NCI-H2227 (cell line): ENCODE measurements at regions not wholly inside any gene's neighbourhood (a gene's known extent, or its start where the extent isn't known, plus 50 kb on each side); places are given as distances from the start of the nearest gene placed in this dataset.
"Not testable (repeated sequence)": the region's sequence is repeated elsewhere in the genome, so short reads cannot be mapped to it uniquely, and the experiment has no call there.

Experiments used
- DNase-seq: peaks from one replicate; lab custom pipeline; 2025; ENCODE audit not compliant: unreplicated experiment; lab: John Stamatoyannopoulos, UW

DNA sequence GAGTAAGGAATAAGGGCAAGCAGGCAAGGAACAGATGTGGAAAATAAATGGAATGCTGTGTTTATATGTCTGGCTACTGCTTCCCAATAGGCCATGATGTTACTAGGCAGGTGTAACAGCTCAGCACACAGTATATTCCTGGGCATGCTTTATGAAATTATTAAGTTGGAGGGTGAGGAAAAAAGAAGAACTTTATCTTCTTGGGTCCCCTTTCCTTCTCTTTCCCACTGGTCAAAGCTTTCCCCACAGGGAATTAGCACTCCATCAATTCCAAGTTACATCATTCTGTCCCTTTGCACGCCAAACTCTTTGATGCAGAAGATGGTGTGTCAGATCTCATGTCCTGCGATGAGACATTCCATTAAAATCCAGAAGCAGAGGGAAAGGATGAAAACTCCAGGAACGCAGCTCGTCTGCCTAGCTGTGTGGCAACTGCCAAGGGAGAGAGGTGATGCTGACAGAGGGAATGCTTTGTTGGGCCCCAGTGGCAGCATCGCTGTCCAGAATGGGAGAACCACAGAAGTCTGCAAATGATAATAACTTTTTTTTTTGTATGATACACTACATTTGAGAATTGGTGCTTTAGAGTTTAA lies 447.3 kb upstream of the ARRDC3 start:
- DNase-seq: no peak

DNA sequence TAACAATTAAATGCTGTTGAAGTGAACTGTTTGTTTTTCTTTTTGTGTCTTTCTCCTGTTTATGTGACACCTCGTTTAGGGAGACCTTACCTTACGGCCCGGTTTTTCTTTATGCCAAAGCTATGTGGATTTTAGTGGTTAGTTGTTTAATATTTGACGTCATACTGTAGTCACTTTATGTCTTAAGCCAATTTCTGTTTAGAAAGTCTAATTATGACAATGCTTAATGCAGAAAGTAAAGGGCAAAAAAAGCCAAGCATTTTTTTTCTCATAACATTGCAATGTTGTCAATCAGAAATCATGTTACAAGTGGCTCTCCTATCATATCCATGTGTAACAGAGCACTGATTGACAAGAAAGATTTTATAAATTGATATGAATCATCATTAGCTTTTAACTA lies 442.5 kb upstream of the ARRDC3 start:
- no peak for DNase-seq

DNA sequence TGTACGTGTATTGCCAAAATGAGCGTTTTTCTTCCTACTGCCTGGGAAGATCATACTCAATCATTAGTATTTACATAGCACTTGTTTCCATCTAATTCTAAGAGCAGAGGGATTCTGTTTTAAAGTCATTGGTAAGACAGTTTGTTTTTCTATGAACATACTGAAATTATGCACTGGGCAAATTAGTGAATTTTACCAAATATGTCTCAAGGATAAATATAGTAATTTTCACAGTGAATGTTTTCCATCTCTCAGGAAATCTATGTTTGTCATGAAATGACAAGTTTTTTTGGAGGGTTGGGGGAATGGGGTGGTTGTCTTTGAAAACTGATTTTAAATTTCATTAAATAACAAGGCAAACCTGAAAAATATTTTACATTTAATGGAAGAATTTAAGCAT lies 441.3 kb upstream of the ARRDC3 start:
- no peak for DNase-seq

DNA sequence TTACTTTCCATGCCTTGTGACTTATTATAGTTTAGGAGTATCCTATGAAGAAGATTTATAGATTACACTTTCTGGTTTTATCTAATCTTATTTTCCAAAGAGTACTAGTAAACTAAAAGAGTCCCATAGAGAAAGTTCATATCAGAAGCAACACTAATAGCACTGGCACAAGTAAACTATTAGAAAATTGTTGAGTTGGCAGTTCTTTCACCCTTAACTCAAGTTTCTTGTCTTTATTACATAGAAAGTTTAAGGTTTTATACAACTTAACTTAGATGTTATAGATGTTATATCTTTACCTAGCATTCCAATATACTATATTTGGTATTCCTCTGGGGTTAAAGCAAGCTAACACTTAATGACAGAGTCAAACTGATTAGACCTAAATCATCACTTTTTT lies 437.8 kb upstream of the ARRDC3 start:
- no peak for DNase-seq

DNA sequence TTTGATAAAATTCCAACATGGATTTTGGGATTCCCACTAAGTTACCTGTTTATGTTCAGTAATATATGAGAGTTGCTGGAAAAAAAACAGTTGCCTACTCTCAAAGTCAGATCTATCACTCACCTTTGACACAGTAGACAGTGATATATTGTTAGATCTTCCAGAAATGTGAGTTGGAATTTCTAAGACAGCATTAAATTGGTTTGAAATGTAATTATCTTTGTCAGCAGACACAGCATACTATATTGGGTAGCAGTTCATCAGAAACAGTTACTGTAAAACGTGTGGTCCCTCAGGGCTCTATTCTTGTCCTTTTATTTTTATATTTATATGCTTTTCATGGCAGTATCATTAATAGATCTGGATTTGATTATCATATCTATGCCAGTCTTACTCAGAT lies 433.6 kb upstream of the ARRDC3 start:
- DNase-seq: no peak

DNA sequence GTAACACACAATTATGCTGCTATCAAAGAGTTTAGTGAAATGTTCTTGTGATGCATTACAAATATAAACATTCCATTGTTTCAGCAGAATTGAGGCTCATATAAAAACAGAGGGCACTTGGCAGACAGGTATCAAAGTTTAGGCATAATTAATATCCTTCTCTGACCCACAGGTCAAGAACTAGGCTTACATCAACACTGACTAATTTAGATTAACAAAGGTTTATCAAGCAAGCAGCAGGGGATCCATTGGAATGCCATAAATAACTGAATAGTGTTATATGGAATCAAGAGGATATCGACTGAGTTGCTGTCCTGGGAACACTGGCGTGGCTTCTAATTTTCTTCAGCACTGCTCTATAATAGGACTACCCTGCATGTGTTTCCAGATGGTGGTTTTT lies 414.5 kb upstream of the ARRDC3 start:
- DNase-seq: no peak

DNA sequence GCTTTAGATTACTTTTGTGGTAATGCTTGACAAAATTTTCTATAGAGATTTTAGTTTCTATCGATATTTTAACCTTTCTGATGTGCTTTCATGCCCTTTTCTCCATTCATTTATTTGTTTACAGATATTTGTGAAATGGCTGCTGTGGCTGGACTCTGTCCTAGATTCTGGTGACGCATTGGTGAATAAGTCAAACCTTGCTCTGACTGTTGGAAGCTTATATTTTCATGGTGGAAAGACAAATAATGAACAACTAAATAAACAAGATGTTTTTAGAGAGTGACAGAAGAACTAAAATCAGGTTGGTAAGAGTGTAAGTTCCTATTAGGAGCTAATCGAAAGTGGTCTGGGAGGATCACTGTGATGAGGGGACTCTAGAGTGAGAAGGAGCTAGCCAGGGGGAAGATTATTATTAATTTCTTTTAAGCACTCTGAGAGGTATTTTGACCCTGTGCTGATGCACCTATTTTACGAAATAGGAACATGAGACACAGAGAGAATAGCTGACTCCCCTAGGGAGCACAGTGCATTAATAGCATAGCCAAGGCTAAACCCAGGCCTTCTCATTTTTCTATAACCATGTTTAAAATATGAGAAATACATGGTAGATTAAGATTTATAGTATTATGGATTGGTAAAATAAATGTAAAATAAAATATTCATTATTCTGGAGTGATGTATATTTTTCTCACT lies 411.9 kb upstream of the ARRDC3 start:
- no peak for DNase-seq

DNA sequence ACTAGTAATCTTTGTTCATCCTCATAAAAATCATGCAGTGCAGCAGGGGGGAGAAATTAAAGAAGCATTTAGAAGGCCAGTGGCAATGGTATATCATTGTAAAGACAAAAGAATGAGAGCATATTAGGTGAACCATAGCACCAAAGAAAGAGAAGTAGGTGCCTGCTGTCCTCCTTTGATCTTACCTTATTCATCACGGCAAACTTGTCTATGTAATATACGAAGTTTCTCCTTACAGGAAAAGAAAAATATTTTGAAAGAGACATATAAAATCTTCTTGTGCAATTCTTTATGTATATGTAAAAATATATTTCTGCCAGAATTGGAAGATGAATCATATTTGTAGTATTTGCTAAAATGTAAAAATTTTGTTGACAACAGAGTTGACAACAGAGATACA lies 411.3 kb upstream of the ARRDC3 start:
- no peak for DNase-seq

DNA sequence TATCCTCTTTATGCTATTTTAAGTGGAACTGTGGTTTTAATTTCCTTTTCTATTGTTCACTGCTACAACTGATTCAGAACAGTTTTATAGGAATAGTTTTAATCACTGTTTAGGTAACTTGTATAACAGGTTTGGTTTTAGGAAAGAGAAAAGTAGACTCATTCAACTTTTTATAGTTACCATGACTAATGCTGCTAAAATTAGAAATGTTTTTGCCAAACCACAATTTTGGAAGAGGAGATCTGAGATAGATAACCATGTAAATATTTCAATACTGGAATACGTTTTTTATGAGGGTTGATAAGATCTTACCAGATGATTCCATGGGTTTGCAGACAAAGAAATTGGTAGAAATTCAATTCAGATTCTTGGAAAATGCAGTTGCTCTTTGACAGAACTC lies 404.6 kb upstream of the ARRDC3 start:
- no peak for DNase-seq

DNA sequence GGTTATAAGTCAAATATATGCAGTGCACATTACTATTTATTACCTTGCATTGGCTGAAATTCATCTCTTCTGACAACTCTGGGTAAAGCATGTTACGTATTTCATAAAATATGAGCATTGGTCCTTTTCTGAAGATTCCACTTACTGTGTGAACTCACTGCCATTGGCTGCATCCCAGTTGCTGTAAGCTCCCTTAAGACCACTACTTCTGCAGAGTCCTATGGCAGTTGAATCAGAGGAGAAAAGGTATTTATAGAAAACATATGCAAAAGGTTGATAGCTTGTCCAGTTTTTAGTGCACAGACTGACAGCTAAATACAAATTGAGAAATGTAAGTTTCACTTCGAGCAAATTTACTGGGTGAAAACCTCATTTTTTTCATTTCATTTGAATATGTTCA lies 394.6 kb upstream of the ARRDC3 start:
- no peak for DNase-seq

DNA sequence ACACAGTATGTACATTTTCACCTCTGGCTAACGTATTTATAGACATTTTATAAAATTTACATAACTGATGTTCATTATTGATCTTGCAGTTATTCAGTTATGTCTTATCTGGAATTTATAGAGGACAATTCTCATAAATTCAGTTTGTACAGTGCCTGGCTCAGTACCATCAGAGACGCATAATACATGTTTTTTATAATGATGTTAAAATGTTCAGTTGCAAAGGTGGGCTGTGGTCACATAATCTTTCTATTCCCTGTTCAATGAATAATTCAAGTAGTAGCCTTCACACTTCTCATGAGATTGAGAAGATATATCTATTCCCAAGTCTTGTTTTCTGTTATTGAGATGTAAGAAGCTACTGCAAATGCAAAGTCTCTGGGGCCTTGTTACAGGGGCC lies 393.1 kb upstream of the ARRDC3 start:
- no peak for DNase-seq

DNA sequence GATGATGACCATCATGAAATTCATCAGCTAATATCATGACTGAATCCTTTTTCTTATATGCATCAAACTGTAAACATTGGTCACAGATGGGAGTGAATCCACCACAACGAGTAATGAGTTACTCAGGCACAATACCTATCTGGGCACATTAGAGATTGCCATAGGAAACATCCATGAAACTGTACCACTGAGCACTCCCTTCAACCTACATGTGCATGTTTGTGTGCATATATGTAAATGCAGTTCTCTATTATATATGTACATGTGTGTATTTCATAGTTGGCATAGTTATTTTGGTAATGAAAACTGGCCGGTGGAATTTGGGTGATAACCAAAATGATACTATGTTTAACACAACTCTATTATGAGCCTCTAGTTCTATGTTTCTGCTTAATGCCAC lies 387.3 kb upstream of the ARRDC3 start:
- no peak for DNase-seq

DNA sequence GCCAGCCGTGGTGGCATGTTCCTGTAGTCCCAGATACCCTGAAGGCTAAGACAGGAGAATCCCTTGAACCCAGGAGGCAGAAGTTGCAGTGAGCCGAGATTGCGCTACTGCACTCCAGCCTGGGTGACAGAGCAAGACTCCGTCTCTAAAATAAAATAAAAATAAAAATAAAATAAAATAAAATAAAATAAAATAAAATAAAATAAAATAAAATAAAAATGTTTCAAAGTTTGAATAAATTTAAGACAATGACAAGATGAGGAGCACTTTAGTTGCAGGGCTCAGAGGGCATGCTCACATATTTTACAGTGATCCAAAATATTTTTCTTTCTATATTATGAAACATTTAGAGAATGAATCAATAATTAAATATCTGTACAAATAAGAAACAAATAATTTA lies 374.3 kb upstream of the ARRDC3 start:
- DNase-seq: not testable (repeated sequence)

DNA sequence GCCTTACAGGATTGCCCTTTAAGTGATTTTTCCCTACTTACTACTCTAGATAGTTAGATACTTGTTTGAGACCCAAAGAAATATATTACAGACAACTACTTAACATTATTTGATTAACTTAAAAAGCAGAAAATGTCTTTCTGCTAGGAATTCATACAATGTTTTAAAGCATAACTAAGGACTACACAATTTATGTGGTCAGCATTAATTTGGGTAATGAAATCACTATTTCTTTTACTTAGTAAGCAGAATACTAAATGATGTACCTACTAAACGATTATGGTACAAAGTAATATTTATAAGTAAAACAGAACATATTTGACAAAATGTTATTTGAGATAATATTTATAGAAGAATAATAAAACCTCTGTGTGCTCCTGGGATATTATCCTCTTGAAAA lies 371.9 kb upstream of the ARRDC3 start:
- no peak for DNase-seq

DNA sequence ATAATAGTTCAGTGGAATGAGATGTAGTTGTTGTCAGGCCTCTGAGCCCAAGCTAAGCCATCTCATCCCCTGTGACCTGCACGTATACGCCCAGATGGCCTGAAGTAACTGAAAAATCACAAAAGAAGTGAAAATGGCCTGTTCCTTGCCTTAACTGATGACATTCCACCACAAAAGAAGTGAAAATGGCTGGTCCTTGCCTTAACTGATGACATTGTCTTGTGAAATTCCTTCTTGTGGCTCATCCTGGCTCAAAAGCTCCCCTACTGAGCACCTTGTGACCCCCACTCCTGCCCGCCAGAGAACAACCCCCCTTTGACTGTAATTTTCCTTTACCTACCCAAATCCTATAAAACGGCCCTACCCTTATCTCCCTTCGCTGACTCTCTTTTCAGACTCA lies 361.4 kb upstream of the ARRDC3 start:
- DNase-seq: not testable (repeated sequence)

DNA sequence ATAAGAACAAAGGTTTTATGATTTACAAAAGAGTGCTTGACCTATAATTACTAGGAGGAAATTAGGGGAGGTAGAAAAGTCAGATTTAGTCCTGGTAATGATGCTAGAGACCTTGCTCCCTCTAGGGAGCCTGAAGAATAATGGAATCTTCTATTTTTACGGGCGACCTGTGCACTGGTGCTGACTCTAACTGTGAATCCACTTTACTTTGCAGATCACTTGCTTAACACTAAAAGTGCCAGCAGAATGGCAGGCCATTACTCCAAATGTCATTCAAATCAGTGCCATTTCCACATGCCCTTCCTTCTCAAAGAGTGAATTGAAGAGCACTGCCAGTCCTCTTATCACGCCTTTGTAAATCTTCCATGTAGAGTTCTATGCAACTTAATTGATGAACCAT lies 359.4 kb upstream of the ARRDC3 start:
- DNase-seq: peak; percentile 42

DNA sequence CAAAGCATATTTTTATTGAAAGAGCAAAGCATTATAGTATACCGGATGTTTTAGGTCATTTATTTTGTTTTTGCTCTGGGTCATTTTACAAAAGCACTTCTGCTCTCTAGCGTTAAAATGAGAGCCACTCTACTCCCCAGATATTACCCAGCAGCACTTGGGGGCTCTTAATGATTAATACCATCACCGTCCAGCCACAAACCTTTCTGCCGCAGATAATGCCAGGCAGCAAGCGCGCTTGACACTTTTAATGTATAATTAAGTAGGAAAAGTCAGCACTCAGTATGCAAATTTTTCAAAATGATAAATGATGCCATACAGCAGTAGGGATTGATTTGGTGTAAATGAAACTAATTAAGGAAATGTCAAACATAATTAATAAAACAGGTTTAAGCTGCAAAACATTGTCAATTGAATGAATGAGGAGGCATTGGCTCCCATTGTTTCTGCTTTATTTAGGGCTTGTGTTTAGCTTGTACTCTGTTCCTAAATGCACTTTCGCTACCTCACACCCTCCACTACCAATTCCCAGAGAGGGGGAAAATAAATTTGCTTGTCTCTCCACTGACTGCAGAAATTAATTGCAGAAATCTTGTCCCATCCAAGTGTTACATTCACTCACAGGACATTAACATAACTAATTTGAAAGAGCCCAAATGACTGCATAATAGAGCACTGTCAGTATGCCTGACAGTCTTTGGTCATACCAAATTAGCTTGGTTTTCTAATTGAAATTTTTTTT lies 358.8 kb upstream of the ARRDC3 start:
- DNase-seq: no peak

DNA sequence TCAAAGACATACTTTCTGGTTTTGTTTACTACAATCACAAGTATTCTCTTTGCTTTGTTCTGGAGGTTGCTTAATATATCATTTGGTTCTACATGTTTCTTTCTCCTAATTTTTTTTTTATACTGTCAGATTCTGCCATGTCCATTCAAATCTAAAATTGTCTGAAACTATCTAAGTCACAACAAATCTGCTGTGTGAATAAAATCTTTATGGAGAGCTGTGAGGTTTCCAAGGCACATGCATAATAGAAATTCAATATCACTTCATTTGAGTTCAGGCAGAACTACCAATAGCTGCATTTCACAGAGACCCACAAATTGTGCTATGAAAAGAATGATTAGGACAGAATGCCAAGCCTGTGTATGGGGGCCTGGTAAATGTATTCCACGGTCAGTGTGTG lies 346.9 kb upstream of the ARRDC3 start:
- no peak for DNase-seq

DNA sequence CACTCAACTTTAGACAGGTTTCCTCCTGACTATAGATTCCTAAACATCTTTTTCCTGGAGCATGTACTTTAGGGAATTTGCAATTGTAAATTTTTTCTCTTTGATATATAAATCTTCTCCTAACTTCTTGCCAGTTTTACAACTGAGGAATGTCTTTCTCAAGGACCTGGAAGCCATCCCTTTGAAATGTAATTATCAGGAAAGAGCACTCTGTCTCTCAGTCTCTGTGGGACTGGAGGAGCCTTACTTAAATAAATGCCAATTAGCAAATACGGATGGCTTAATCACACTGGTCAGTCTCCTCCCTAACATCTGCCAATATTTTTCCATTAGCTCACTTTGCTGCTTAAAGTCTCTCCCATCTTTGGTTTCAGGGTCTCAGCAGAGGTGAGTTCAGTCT lies 344.3 kb upstream of the ARRDC3 start:
- no peak for DNase-seq

DNA sequence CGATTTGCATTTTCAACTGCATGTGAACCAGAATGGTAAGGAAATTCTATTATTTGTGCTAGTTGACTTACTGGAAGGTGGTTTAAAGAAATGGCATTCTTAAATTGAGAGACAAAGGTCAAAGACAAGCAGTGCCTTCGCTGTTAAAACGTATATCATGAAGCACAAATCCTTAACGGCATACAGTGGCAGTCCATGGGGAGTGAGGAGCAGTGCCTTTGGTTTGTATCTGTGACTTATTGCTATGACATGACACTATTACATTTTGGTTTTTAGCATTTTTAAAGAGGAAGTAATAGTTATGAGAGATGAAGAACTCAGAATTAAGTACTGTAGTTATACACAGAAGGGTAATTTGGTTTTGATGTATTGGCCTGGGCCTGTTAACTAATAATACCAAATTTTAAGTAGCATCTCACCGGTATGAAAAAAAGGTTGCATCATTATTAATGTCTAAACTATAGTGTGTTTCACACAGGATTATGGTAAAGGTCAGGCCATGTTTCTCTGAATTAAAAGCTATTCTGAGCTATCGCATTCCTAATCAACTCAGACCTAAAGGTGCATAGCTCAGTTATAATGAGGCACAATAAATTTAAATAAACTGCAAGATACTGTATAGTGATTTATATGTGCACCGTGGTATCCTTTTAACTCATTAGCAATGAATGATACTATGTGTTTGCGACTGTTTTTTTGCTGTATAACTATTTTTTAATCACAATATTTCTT lies 339.8 kb upstream of the ARRDC3 start:
- no peak for DNase-seq

DNA sequence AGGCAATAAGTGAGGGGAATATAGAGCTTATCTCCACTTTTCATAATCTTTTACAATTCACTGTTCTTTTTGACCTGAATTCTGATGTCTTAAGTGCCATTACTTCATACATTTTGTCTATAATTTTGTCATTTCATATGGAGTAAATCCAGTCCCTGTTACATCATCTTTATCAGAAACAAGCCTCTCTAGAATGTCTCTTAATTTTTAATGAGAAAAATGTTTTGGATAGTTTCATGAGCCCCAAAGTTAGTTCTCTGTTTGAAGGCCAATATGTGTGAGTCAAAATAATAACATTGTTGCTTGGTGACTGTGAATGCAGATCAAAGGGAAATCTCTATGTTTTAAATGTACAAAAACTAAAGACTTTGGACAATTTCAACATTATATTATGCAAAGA lies 329.6 kb upstream of the ARRDC3 start:
- no peak for DNase-seq

DNA sequence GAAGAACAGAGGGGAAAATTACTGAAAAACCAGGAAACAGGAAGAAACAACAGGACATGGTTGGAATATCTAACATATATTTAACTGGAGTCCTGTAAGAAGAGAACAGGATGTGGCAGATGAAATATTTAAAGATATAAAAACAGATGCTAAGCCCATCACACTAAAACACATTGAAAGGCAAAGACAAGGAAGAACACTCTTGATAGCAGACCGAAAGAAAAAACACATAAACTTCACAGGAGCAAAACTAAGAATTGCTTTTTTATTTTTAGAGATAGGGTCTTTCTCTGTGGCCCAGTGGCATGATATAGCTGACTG lies 324.4 kb upstream of the ARRDC3 start:
- DNase-seq: no peak
